Heart left ventricle (tissue), 13 donors: ENCODE measurements at regions not wholly inside any gene's neighbourhood (a gene's known extent, or its start where the extent isn't known, plus 50 kb on each side); places are given as distances from the start of the nearest gene placed in this dataset.

Source experiments
- POLR2A ChIP-seq, 2 donors: fragments of 450-650 bp; IDR thresholded peaks; one replicate each; pipeline ENCODE4 v1.6.1; 2017; ENCODE audit warnings: antibody characterized with exemption in 2 of 2, mild to moderate bottlenecking in 2 of 2, moderate library complexity in 2 of 2
- TF ChIP-seq, protein P1 (sequence below), 12 donors: fragments of 200-600 bp; sonication (generic) in 4 of 12; IDR thresholded peaks; one replicate each; pipeline versions ENCODE4 v1.5.0 to v1.8.0; 2018 to 2022; ENCODE audit warnings: antibody characterized with exemption in 12 of 12, mild to moderate bottlenecking in 5 of 12
- donor health status: ischemic (EF 13 %, LVEDD 7.1; RV severe dilation, severe dysfunction).
- donor health status: DM: no; HTN: yes; CAD: no.
- donor health status: DM: no; HTN: no; CAD: no.
- donor health status: ischemic (EF 25% LVEDD 6.9; RV normal size, moderate dysfunction).
- donor health status: ischemic (EF 25% LVEDD 5.7; RV mildly dilated, moderate dysfunction).
- donor health status: ischemic (EF 35%, LVEDD 5.7; RV mildly dilated, moderate dysfunction).
- donor health status: nonischemic (EF 11% LVEDD 7.7; RV severe dilation, severe dysfunction).
- donor health status: DM: yes; HTN: yes; CAD: no.
- donor health status: PGD.
- donor health status: ischemic (EF 29% LVEDD 5.4; RV normal size, mild dysfunction).
- donor health status: nonischemic (EF 23%, LVEDD 6.1; RV moderate dilation, normal function).

DNA sequence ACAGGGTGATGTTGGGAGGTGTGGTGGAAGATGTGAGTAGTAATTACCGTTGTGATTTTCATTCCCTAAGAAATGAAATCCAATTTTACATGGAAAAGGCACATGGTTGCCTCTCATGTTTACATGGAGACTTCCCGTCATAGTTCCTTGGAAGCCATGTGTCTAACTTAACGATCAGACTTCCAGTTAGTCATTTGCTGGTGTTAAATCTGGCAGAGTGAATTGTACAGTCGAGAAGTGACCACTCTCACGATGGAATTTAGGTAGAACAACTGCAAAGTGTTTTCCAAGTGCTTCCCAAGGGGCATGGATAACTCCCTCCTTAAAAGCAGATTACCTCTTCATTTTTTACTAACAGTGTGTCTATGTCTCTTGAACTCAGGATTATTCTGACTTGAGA is 145.8 kb upstream of the CCN2 start:
- TF ChIP-seq, protein P1, sequence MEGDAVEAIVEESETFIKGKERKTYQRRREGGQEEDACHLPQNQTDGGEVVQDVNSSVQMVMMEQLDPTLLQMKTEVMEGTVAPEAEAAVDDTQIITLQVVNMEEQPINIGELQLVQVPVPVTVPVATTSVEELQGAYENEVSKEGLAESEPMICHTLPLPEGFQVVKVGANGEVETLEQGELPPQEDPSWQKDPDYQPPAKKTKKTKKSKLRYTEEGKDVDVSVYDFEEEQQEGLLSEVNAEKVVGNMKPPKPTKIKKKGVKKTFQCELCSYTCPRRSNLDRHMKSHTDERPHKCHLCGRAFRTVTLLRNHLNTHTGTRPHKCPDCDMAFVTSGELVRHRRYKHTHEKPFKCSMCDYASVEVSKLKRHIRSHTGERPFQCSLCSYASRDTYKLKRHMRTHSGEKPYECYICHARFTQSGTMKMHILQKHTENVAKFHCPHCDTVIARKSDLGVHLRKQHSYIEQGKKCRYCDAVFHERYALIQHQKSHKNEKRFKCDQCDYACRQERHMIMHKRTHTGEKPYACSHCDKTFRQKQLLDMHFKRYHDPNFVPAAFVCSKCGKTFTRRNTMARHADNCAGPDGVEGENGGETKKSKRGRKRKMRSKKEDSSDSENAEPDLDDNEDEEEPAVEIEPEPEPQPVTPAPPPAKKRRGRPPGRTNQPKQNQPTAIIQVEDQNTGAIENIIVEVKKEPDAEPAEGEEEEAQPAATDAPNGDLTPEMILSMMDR (IDR thresholded peaks at IDR 0.05) = no peak
- no peak for TF ChIP-seq POLR2A (IDR thresholded peaks at IDR 0.05)
